ENCODE measurements at regions not wholly inside any gene's neighbourhood (a gene's known extent, or its start where the extent isn't known, plus 50 kb on each side); places are given as distances from the start of the nearest gene placed in this dataset.

DNA sequence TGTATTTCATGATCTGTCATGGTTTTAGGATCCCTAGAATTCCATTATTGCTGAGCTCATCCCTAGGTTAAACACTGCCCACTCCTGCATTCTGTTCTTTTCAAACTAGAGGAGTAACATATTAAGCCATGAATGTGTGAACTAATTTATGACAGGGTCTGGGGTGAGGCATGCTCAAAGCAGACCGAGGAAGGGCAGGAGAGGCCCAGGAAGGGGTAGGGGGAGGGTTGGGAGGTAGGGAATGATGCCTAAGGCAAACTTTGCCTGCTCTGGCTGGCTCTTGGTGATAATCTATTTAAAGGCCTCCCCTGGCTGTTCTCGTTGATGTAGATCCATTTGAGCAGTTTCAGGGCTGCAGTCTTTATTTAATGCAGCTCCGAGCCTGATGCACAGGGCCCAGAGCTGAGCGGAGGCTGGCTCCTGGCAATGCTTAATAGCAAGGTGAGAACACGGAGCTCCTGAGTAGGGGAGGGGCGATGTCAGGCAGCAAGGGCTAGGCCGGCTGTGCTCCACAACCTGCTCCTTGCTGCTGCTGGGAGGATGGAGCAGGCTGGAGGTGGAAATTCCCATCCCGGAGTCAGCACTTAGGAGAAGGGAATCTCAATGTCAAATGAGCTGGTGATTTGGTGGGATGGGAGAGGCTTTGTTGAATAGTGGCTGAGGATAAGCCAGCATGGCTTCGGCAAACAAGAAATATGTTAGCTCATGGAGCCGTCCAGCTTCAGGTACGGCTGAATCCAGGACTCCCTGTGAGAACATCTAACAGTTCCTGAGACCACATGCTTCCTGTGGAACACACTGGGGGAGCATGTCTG, 73.2 kb upstream of the UNC5A start:
- TF ChIP-seq, protein P1, sequence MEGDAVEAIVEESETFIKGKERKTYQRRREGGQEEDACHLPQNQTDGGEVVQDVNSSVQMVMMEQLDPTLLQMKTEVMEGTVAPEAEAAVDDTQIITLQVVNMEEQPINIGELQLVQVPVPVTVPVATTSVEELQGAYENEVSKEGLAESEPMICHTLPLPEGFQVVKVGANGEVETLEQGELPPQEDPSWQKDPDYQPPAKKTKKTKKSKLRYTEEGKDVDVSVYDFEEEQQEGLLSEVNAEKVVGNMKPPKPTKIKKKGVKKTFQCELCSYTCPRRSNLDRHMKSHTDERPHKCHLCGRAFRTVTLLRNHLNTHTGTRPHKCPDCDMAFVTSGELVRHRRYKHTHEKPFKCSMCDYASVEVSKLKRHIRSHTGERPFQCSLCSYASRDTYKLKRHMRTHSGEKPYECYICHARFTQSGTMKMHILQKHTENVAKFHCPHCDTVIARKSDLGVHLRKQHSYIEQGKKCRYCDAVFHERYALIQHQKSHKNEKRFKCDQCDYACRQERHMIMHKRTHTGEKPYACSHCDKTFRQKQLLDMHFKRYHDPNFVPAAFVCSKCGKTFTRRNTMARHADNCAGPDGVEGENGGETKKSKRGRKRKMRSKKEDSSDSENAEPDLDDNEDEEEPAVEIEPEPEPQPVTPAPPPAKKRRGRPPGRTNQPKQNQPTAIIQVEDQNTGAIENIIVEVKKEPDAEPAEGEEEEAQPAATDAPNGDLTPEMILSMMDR (IDR thresholded peaks at IDR 0.05), result no peak
- TF ChIP-seq POLR2A (IDR thresholded peaks at IDR 0.05), result no peak

All from right lobe of liver (tissue), 4 donors.